ENCODE measurements at regions not wholly inside any gene's neighbourhood (a gene's known extent, or its start where the extent isn't known, plus 50 kb on each side); places are given as distances from the start of the nearest gene placed in this dataset.

GRCh38 chr10:81068460-81068859, 530.8 kb downstream of the SH2D4B start:
- H3K4me1 Mint-ChIP-seq, result no peaks in the 10 kb centered on the region
- H3K4me3 Mint-ChIP-seq, result no peak overlapping the region
- no peaks in the 10 kb centered on the region for H3K36me3 Mint-ChIP-seq (ENCODE audit: low read depth)
- ATAC-seq (ENCODE audit: low read depth) (no peak), DNase-seq (no peak)
- H3K9me3 Mint-ChIP-seq, result peaks cover 2% of the 10 kb centered on the region
- CTCF ChIA-PET, result no interaction called here
- no peak overlapping the region for H3K27ac Mint-ChIP-seq
- no peak for TF ChIP-seq CTCF (IDR thresholded peaks at IDR 0.05)
- POLR2A ChIA-PET, result no interaction called here
- H3K27me3 Mint-ChIP-seq, result no peaks in the 10 kb centered on the region
- intact Hi-C loops (cut with micrococcal nuclease), result no loop called here

GRCh38 chr10:81071087-81071796, 533.5 kb downstream of the SH2D4B start:
- no peak for ATAC-seq (ENCODE audit: low read depth)
- intact Hi-C loops (cut with micrococcal nuclease), result no loop called here
- H3K36me3 Mint-ChIP-seq (ENCODE audit: low read depth), result no peaks in the 10 kb centered on the region

GRCh38 chr10:81073155-81073554, 535.5 kb downstream of the SH2D4B start:
- CTCF ChIA-PET, result no interaction called here
- DNase-seq (no peak), ATAC-seq (ENCODE audit: low read depth) (no peak)
- Mint-ChIP-seq H3K27me3 (no peaks in the 10 kb centered on the region), H3K4me1 (no peaks in the 10 kb centered on the region), H3K4me3 (no peak overlapping the region), H3K9me3 (peaks cover 2% of the 10 kb centered on the region), H3K27ac (no peak overlapping the region), H3K36me3 (ENCODE audit: low read depth) (no peaks in the 10 kb centered on the region)
- intact Hi-C loops (cut with micrococcal nuclease), result no loop called here
- POLR2A ChIA-PET, result no interaction called here
- TF ChIP-seq CTCF (IDR thresholded peaks at IDR 0.05), result no peak

More at GRCh38 chr10:81071087-81071796, 533.5 kb downstream of the SH2D4B start:
- peaks cover 2% of the 10 kb centered on the region for H3K9me3 Mint-ChIP-seq
- POLR2A ChIA-PET, result no interaction called here
- CTCF ChIA-PET, result no interaction called here
- no peaks in the 10 kb centered on the region for H3K4me1 Mint-ChIP-seq
- no peak for TF ChIP-seq CTCF (IDR thresholded peaks at IDR 0.05)
- no peaks in the 10 kb centered on the region for H3K27me3 Mint-ChIP-seq
- no peak overlapping the region for H3K27ac Mint-ChIP-seq
- H3K4me3 Mint-ChIP-seq, result no peak overlapping the region
- DNase-seq, result no peak

GRCh38 chr10:81081887-81082620, 544.4 kb downstream of the SH2D4B start:
- Mint-ChIP-seq H3K27me3 (no peaks in the 10 kb centered on the region), H3K27ac (no peak overlapping the region), H3K36me3 (ENCODE audit: low read depth) (no peaks in the 10 kb centered on the region), H3K4me1 (no peaks in the 10 kb centered on the region), H3K4me3 (no peak overlapping the region), H3K9me3 (peaks cover 8% of the 10 kb centered on the region)
- ChIA-PET CTCF (no interaction called here), POLR2A (no interaction called here)
- ATAC-seq (ENCODE audit: low read depth), result no peak
- no peak for DNase-seq
- no peak for TF ChIP-seq CTCF (IDR thresholded peaks at IDR 0.05)
- intact Hi-C loops (cut with micrococcal nuclease), result no loop called here

GRCh38 chr10:81082621-81083376, 545.1 kb downstream of the SH2D4B start:
- ATAC-seq (ENCODE audit: low read depth), result no peak
- no peaks in the 10 kb centered on the region for H3K27me3 Mint-ChIP-seq
- no peak for TF ChIP-seq CTCF (IDR thresholded peaks at IDR 0.05)
- H3K27ac Mint-ChIP-seq, result no peak overlapping the region
- no peak for DNase-seq
- intact Hi-C loops (cut with micrococcal nuclease), result no loop called here
- no peaks in the 10 kb centered on the region for H3K36me3 Mint-ChIP-seq (ENCODE audit: low read depth)
- ChIA-PET CTCF (no interaction called here), POLR2A (no interaction called here)
- no peaks in the 10 kb centered on the region for H3K4me1 Mint-ChIP-seq
- H3K9me3 Mint-ChIP-seq, result peaks cover 8% of the 10 kb centered on the region
- H3K4me3 Mint-ChIP-seq, result no peak overlapping the region

All from activated B cell treated with CpG ODN at 0.5 μM for 24 hours (primary cell).